ENCODE measurements at regions not wholly inside any gene's neighbourhood (a gene's known extent, or its start where the extent isn't known, plus 50 kb on each side); places are given as distances from the start of the nearest gene placed in this dataset.

GRCh38 chr15:96403071-96403470 lies 72.6 kb downstream of the NR2F2 start:
- Histone ChIP-seq H3K9me2 (ENCODE audit: insufficient read depth, low read length) (no peaks in the 10 kb centered on the region), H2AFZ (ENCODE audit: low read length) (no peak overlapping the region), H3K4me1 (ENCODE audit: insufficient read depth, low read length, poor library complexity, severe bottlenecking) (no peaks in the 10 kb centered on the region), H3K9me3 (ENCODE audit: low read length) (no peaks in the 10 kb centered on the region), H3K27ac (ENCODE audit: low read depth, low read length, poor library complexity, severe bottlenecking) (no peak overlapping the region), H3K36me3 (ENCODE audit: insufficient read depth, low read length) (no peaks in the 10 kb centered on the region), H3K79me2 (ENCODE audit: insufficient read depth, low read depth, low read length) (no peaks in the 10 kb centered on the region), H4K20me1 (ENCODE audit: insufficient read depth, low read length) (no peaks in the 10 kb centered on the region), H3K4me2 (ENCODE audit: low read length) (no peak overlapping the region), H3K4me3 (ENCODE audit: low read depth, low read length, poor library complexity, severe bottlenecking) (no peak overlapping the region)
- ChIA-PET POLR2A (interaction anchor here (0.7 kb wide), 1 partner anchor 34 kb away, joined by 3 read pairs; no protein-coding TSS in a partner anchor), CTCF (ENCODE audit: unreplicated experiment) (no interaction called here)
- no peak for DNase-seq (ENCODE audit: low spot score)
- no peak for TF ChIP-seq CTCF (conservative IDR thresholded peaks at IDR 0.05; ENCODE audit: low read length)
- intact Hi-C loops (cut with micrococcal nuclease; ENCODE audit: unreplicated experiment) = no loop called here
- no TSS peak for BruUV-seq (replicated peaks)

GRCh38 chr15:96403932-96404331 lies 73.4 kb downstream of the NR2F2 start:
- intact Hi-C loops (cut with micrococcal nuclease; ENCODE audit: unreplicated experiment) = no loop called here
- H3K9me2 ChIP-seq (ENCODE audit: insufficient read depth, low read length) = no peaks in the 10 kb centered on the region
- H3K79me2 ChIP-seq (ENCODE audit: insufficient read depth, low read depth, low read length) = no peaks in the 10 kb centered on the region
- no peak for DNase-seq (ENCODE audit: low spot score)
- no TSS peak for BruUV-seq (replicated peaks)
- no peaks in the 10 kb centered on the region for H4K20me1 ChIP-seq (ENCODE audit: insufficient read depth, low read length)
- no peaks in the 10 kb centered on the region for H3K36me3 ChIP-seq (ENCODE audit: insufficient read depth, low read length)
- no peaks in the 10 kb centered on the region for H3K9me3 ChIP-seq (ENCODE audit: low read length)
- TF ChIP-seq CTCF (conservative IDR thresholded peaks at IDR 0.05; ENCODE audit: low read length) (no peak), EZH2phosphoT487 (IDR thresholded peaks at IDR 0.05; ENCODE audit: borderline replicate concordance, low read depth, low read length) (no peak)
- CTCF ChIA-PET (ENCODE audit: unreplicated experiment) = no interaction called here
- no peak overlapping the region for H3K4me2 ChIP-seq (ENCODE audit: low read length)
- POLR2A ChIA-PET = no interaction called here
- no peak overlapping the region for H3K4me3 ChIP-seq (ENCODE audit: low read depth, low read length, poor library complexity, severe bottlenecking)
- no peak overlapping the region for H3K27ac ChIP-seq (ENCODE audit: low read depth, low read length, poor library complexity, severe bottlenecking)
- H3K4me1 ChIP-seq (ENCODE audit: insufficient read depth, low read length, poor library complexity, severe bottlenecking) = no peaks in the 10 kb centered on the region
- H2AFZ ChIP-seq (ENCODE audit: low read length) = no peak overlapping the region

GRCh38 chr15:96404560-96404959 lies 74.1 kb downstream of the NR2F2 start:
- CTCF ChIA-PET (ENCODE audit: unreplicated experiment) = no interaction called here
- POLR2A ChIA-PET = interaction anchor here (0.6 to 0.7 kb wide), 3 partner anchors 14 to 1336 kb away, joined by 3 read pairs; no protein-coding TSS in a partner anchor
- TF ChIP-seq EZH2phosphoT487 (IDR thresholded peaks at IDR 0.05; ENCODE audit: borderline replicate concordance, low read depth, low read length) (no peak), CTCF (conservative IDR thresholded peaks at IDR 0.05; ENCODE audit: low read length) (no peak)
- Histone ChIP-seq H3K4me3 (ENCODE audit: low read depth, low read length, poor library complexity, severe bottlenecking) (no peak overlapping the region), H3K27ac (ENCODE audit: low read depth, low read length, poor library complexity, severe bottlenecking) (no peak overlapping the region), H4K20me1 (ENCODE audit: insufficient read depth, low read length) (no peaks in the 10 kb centered on the region), H3K9me2 (ENCODE audit: insufficient read depth, low read length) (no peaks in the 10 kb centered on the region), H3K4me1 (ENCODE audit: insufficient read depth, low read length, poor library complexity, severe bottlenecking) (no peaks in the 10 kb centered on the region), H3K79me2 (ENCODE audit: insufficient read depth, low read depth, low read length) (no peaks in the 10 kb centered on the region), H3K9me3 (ENCODE audit: low read length) (no peaks in the 10 kb centered on the region), H3K36me3 (ENCODE audit: insufficient read depth, low read length) (no peaks in the 10 kb centered on the region), H3K4me2 (ENCODE audit: low read length) (no peak overlapping the region), H2AFZ (ENCODE audit: low read length) (no peak overlapping the region)
- intact Hi-C loops (cut with micrococcal nuclease; ENCODE audit: unreplicated experiment) = no loop called here
- DNase-seq (ENCODE audit: low spot score) = no peak
- no TSS peak for BruUV-seq (replicated peaks)
